Right hindlimb (tissue), 1 donor: ENCODE measurements at regions not wholly inside any gene's neighbourhood (a gene's known extent, or its start where the extent isn't known, plus 50 kb on each side); places are given as distances from the start of the nearest gene placed in this dataset.

ENCODE experiments used
- DNase-seq: peaks from one replicate; pipeline ENCODE4 v3.0.0-alpha.2; 2018

DNA sequence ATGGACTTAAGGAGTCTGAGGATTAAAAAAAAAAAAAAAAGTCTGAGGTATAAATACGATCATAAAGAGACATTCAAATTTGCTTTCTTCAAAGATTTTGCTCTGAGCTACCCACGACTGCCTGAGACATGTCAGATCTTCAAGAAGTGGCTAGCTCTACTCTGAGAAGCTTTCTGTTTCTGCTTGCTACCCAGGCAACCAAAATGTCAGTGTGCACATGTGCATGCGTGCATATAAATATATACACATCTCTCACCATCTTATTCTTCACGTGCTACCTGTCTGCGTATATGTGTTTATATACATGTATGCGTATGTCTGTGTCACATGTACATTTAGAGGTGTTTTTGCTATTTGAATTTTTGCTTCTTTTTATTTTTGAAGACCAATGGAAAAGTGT lies 299.6 kb upstream of the STXBP5 start:
- no peak for DNase-seq

DNA sequence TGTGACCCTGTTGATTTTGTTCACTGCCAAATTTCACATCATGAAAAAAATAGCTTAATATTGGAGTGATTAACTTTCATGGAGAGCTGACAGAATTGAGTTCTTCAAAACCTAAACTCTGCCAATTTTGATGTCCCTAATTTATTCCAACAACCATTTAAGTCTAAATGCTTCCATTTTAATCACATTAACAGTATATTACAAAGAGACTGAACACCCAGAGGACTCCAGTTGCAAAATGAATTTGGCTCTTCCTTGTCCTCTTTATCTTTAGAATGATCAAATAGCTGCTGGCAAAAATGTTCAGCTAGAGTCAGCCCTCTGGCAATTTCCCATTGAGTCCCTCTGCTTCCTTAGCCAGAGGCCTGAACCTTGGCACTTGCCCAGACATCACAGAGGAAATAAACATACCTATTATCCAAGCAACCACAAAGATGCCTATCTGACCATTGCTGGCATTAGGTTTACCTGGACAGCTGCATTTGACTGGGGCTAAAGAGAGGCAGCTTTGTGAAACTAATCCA lies 299.0 kb upstream of the STXBP5 start:
- DNase-seq, result no peak

DNA sequence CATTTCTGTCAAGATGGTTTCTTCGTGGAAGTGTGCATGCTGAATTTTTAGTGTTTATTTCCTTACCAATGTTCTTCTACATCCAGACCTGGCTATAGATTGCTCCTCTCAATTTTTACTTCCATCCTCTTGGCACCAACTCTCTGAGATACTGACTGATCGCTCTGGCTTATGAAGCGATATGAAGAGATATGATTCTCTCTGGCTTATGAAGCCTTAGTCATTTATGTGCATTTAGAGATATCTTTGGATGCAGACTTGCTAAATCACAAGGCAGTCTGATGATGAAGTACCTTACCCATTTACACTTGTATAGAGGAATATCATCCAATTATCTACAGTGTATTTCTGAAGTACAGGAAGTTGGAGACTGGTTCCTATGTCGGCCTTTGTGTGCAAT lies 295.4 kb upstream of the STXBP5 start:
- DNase-seq, result no peak

- no peak for DNase-seq
Observed at GRCh38 chr6:146909376-146909775, 294.8 kb upstream of the STXBP5 start.

- no peak for DNase-seq
Observed at GRCh38 chr6:146909886-146910285, 294.3 kb upstream of the STXBP5 start.

DNA sequence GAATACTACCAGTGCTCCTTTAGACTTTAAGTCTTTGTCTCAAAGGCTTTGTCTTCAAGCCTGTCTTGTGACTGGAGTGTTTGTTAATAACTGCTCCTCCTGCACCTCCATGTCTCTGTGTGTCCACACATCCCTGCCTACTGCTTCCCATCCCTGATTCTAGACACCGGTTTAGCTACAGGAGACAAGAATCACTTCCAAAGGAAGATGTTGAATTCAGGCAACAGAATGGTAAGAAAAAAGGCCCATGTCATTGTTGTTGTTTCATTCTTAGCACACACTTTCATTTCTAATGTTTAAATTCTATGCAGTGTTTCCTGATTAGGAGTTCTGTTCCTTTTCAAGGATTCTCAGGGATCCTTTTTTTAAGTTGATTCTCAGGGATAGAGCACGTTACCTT lies 293.6 kb upstream of the STXBP5 start:
- no peak for DNase-seq

GRCh38 chr6:146911635-146912215 lies 292.5 kb upstream of the STXBP5 start:
- DNase-seq, result no peak

GRCh38 chr6:146912730-146913685 lies 291.2 kb upstream of the STXBP5 start:
- no peak for DNase-seq

DNA sequence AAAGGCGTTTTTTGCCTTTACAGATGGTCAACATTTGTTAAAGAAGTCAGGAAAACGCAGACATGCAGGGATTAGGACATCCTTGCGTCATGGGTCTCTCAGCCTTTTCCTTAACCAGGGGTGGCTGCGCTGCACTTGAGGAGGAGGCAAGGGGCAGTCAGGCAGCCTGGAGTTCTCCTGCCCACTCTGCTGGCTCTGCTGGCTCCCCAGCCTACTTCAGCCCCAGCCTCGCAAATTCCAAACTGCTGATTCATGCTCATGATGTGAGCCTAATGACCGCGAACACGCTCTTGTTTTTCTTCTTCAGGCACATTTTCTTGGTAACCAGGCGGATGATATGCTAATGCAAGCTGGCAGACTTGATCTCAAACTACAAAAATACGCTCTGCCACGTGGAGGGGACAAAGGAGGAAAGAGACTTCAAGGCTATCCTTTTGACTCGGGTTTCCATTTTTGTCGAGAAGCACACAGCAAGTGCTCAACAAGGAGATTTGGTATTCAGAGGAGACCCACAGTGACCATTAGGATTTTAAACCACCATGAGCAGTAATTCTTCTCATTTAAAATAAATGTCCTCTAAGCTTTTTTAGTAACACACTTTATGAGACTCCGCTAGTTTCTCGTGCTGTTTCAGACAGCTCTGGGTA lies 290.3 kb upstream of the STXBP5 start:
- DNase-seq, result peak; percentile 77

DNA sequence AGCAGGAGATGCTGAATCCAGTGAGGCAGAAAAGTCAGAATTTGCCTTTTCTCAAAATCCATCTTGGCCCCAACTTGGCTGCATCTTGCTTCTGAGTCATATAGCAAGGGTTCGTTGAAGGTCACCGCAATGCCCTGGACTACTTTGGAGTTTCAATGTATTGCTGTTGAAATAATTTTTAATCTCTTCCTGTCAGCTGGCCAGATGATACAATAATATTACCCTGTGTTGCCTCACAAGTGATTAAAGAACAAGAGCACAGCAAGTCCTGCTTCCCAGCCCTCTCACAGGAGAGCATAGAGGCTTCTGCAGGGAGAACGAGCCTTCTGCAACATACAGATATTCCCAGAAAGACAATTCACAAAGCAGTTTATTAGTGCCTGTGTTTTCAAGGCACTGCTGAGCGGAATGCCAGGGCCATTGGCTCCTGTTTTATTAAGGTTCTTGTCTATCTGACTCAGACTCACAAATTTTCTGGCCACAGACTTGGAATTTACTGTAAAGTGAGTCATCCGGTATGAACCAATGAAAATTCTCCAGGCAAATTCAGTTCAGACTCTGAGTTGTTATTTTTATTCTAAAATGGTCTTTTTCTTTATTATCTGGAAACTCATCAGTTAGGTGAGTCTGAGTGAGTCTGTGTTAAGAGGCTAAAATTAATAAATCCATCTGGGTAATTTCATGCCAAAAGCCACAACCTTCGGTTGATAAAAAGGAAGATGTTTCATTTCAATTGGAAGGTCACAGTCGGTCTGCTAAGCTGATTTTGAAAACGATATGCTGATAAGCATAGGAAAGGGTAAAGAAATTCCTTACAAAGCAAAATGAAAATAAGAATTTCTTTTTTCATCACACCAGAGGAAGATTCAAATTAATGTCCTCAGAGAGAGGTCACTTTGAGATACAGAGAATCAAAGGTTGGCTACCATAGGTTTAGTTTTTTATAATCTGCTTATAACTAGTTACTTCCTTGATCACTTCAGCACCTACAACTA lies 289.4 kb upstream of the STXBP5 start:
- DNase-seq, result peak; percentile 72

DNA sequence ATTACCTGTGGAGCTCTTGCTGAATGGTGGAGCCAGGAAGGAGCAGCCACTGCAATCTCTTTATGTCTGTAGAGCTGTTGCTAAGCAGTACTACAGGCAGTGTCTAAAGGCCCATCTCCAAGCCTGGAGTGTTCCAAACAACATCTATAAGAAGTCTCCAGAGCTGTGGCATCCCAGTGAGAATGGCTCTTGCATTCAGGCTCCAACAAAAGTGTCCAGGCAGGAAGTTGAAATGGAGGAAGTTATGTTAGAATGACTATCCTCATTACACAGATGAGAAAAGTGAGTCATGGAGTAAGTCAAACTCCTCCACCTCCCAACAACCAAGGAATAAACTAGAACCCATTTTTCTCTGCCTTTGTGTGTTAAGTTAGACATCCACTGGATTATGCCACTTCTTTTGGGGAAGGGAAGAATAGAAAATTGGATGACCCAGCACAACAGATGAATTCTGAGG lies 288.5 kb upstream of the STXBP5 start:
- DNase-seq, result no peak

GRCh38 chr6:146916435-146917025 lies 287.7 kb upstream of the STXBP5 start:
- DNase-seq, result no peak

GRCh38 chr6:146917182-146917581 lies 287.0 kb upstream of the STXBP5 start:
- DNase-seq, result no peak

- no peak for DNase-seq
Observed at GRCh38 chr6:146917979-146918378, 286.2 kb upstream of the STXBP5 start.

GRCh38 chr6:146919017-146919416 lies 285.2 kb upstream of the STXBP5 start:
- DNase-seq, result no peak

- DNase-seq, result no peak
Observed at GRCh38 chr6:146923205-146923833, 280.9 kb upstream of the STXBP5 start.

- DNase-seq, result no peak
Observed at GRCh38 chr6:146925846-146926245, 278.4 kb upstream of the STXBP5 start.

- no peak for DNase-seq
Observed at GRCh38 chr6:146928503-146928902, 275.7 kb upstream of the STXBP5 start.

DNA sequence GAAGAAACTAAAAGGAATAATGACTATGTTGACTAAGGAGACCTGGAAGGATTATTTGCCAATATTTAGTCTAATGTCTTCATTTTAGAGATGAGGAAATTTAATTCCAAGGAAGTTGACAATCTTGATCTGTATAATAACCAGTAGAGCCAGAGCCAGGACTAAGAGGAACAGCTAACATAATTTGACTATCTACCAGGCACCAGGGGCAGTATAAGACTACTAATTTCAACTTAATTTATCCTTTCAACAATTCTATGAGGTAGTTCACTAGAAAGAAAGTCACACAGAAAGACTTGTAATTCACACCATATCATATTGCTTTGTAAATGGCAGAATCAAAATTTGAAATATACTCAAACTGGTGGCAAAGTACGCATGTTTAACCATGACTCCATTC lies 273.0 kb upstream of the STXBP5 start:
- DNase-seq, result no peak

DNA sequence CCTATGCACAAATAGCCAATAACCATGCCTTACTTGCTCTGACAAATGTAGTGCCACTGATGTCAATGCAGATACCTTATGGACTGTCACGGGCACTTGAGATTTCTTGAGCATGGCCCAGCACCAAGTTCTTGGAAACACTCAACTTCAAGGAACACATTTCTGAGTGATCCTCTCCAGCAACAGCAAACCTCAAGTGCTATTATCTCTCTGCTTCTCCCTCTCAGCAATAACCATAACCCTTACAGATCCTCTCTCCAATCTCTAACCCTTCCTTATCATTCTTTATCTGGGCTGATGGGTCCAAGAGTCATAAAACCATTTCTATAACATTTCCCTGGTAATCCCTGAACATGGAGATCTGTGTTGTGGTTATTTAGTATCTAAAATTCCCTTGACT lies 266.9 kb upstream of the STXBP5 start:
- DNase-seq, result no peak

DNA sequence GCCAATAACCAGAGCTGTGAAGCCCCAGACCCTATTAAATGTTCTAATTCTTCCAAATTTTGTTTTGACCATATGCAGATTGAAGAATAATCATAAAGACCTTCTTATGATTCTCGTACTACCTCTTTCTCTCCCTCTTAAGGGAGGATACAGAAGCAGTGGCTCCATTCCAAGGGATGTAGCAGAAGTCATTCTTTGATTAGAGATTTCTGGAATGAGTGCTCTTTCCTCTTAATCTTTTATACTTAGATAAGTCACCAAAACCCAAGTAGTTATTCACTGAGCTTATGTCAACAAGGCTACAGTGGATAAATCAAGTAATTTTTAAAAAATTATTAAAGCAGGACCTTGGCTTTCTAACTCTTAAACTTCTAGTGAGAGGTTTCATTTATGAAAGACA lies 266.0 kb upstream of the STXBP5 start:
- no peak for DNase-seq
